OCI-LY7 (cell line): ENCODE measurements at regions not wholly inside any gene's neighbourhood (a gene's known extent, or its start where the extent isn't known, plus 50 kb on each side); places are given as distances from the start of the nearest gene placed in this dataset.

Source experiments
- BruUV-seq: library from RNA; stranded (reverse); fragments of 400-500 nt; replicated peaks from 2 replicates; lab custom pipeline; 2021; lab: Mats Ljungman, UMichigan
- CTCF ChIA-PET: fragments of 300-600 bp; sonication (Branson Sonifier 250); formaldehyde crosslinking; loops from one replicate; lab custom pipeline; 2022; ENCODE audit warnings: antibody characterized with exemption; ENCODE audit not compliant: unreplicated experiment; lab: Charles Lee
- POLR2A ChIA-PET: fragments of 300-600 bp; sonication (Branson Sonifier 250); formaldehyde crosslinking; loops from one replicate; lab custom pipeline; 2022; ENCODE audit warnings: antibody characterized with exemption; lab: Charles Lee
- DNase-seq: peaks from one replicate; pipeline ENCODE4 v3.0.0-alpha.2; 2015; ENCODE audit warnings: low spot score
- H2AFZ ChIP-seq: fragments of 200-600 bp; sonication (generic), shearing (Covaris generic); 2 replicates; pipeline ENCODE4 v1.6.1; 2014; ENCODE audit warnings: mild to moderate bottlenecking, antibody characterized with exemption, low read length, moderate library complexity
- H3K27ac ChIP-seq: fragments of 200-600 bp; sonication (generic); 2 replicates; pipeline ENCODE4 v1.5.1; 2014; ENCODE audit warnings: mixed run types, low read depth, mild to moderate bottlenecking, moderate library complexity, low read length, inconsistent platforms; ENCODE audit not compliant: poor library complexity, severe bottlenecking
- H3K36me3 ChIP-seq: fragments of 200-600 bp; sonication (generic); 2 replicates; pipeline ENCODE4 v1.6.1; 2014; ENCODE audit warnings: mild to moderate bottlenecking, antibody characterized with exemption, low read length, moderate library complexity, mixed read lengths; ENCODE audit not compliant: insufficient read depth
- H3K4me1 ChIP-seq: fragments of 200-600 bp; sonication (generic); 2 replicates; pipeline ENCODE4 v1.5.1; 2014; ENCODE audit warnings: mild to moderate bottlenecking, low read length; ENCODE audit not compliant: insufficient read depth, poor library complexity, severe bottlenecking
- H3K4me2 ChIP-seq: fragments of 200-600 bp; sonication (generic); 2 replicates; pipeline ENCODE4 v1.6.1; 2014; ENCODE audit warnings: mild to moderate bottlenecking, low read length
- H3K4me3 ChIP-seq: fragments of 200-600 bp; sonication (generic); 2 replicates; pipeline ENCODE4 v1.5.1; 2014; ENCODE audit warnings: mild to moderate bottlenecking, low read depth, low read length; ENCODE audit not compliant: poor library complexity, severe bottlenecking
- H3K79me2 ChIP-seq: fragments of 200-600 bp; sonication (generic); 2 replicates; pipeline ENCODE4 v1.6.1; 2016; ENCODE audit warnings: low read depth, mild to moderate bottlenecking, low read length, moderate library complexity, mixed read lengths; ENCODE audit not compliant: insufficient read depth
- H3K9me2 ChIP-seq: fragments of 200-600 bp; sonication (generic); 2 replicates; pipeline ENCODE4 v1.6.1; 2016; ENCODE audit warnings: mild to moderate bottlenecking, low read length, mixed read lengths; ENCODE audit not compliant: insufficient read depth
- H3K9me3 ChIP-seq: fragments of 200-600 bp; sonication (generic); 2 replicates; pipeline ENCODE4 v1.6.1; 2014; ENCODE audit warnings: mild to moderate bottlenecking, mixed run types, low read length, mixed read lengths
- H4K20me1 ChIP-seq: fragments of 200-600 bp; sonication (generic); 2 replicates; pipeline ENCODE4 v1.6.1; 2014; ENCODE audit warnings: mild to moderate bottlenecking, antibody characterized with exemption, low read length, moderate library complexity, mixed read lengths; ENCODE audit not compliant: insufficient read depth
- EZH2phosphoT487 ChIP-seq: fragments of 200-600 bp; sonication (generic); IDR thresholded peaks from 2 replicates; pipeline ENCODE4 v1.6.1; 2018; ENCODE audit warnings: low read depth, borderline replicate concordance, mild to moderate bottlenecking, mixed run types, antibody characterized with exemption, low read length, moderate library complexity, mixed read lengths
- intact Hi-C: fragments of 100-400 bp; cut with micrococcal nuclease; formaldehyde crosslinking; loops from one replicate; pipeline ENCODE4 v1.10.0; 2022; ENCODE audit not compliant: unreplicated experiment
- TF ChIP-seq, protein P1 (sequence below): fragments of 200-600 bp; sonication (generic); conservative IDR thresholded peaks from 2 replicates; pipeline ENCODE4 v1.5.1; 2014; ENCODE audit warnings: mild to moderate bottlenecking, antibody characterized with exemption, low read length, moderate library complexity, mixed read lengths

DNA sequence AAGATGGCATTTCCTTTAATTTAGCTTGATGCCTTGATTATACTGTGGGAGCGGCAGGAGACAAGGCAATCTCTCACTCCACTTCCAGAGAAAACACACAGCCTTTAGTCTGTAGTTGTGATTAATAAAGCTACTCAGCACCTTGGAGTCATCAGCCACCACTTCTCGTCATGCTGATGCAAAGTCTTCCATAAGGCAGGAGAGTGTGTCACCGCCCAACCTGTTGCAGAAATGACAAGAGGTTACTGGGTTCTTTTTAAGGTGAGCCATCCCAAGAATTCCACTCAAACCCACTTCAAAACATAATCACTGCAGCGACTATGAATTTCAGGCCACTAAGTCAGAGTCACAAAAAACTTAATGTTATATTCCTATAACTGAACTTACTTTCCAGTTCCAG lies 223.9 kb upstream of the TOX3 start:
- Histone ChIP-seq H3K27ac (no peak overlapping the region), H3K4me2 (no peak overlapping the region), H3K4me3 (no peak overlapping the region), H2AFZ (no peak overlapping the region), H3K9me2 (no peaks in the 10 kb centered on the region), H4K20me1 (no peaks in the 10 kb centered on the region), H3K79me2 (no peaks in the 10 kb centered on the region), H3K9me3 (no peaks in the 10 kb centered on the region), H3K4me1 (no peaks in the 10 kb centered on the region), H3K36me3 (no peaks in the 10 kb centered on the region)
- BruUV-seq, result no TSS peak
- no peak for DNase-seq
- ChIA-PET CTCF (no interaction called here), POLR2A (no interaction called here)
- intact Hi-C loops, result no loop called here
- TF ChIP-seq, protein P1, sequence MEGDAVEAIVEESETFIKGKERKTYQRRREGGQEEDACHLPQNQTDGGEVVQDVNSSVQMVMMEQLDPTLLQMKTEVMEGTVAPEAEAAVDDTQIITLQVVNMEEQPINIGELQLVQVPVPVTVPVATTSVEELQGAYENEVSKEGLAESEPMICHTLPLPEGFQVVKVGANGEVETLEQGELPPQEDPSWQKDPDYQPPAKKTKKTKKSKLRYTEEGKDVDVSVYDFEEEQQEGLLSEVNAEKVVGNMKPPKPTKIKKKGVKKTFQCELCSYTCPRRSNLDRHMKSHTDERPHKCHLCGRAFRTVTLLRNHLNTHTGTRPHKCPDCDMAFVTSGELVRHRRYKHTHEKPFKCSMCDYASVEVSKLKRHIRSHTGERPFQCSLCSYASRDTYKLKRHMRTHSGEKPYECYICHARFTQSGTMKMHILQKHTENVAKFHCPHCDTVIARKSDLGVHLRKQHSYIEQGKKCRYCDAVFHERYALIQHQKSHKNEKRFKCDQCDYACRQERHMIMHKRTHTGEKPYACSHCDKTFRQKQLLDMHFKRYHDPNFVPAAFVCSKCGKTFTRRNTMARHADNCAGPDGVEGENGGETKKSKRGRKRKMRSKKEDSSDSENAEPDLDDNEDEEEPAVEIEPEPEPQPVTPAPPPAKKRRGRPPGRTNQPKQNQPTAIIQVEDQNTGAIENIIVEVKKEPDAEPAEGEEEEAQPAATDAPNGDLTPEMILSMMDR, result no peak
- TF ChIP-seq EZH2phosphoT487, result no peak

DNA sequence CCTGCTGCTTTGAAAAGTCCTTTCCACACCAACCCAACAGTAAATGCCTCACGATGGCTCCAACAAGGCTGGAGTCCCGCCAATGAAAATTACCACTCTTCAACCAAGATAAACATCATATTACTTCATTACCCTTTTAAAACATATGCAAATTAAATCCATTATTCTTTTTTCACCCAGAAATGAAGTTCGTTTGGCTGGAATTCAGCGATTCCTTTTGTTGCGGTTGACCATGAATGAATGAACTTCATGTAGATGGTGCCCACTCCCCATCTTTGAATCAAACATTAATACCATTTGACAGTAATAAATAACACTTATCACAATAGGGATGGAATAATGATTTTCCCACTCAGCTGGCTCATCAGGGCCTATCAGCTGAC lies 211.5 kb upstream of the TOX3 start:
- Histone ChIP-seq H3K4me1 (no peaks in the 10 kb centered on the region), H3K4me2 (no peak overlapping the region), H2AFZ (no peak overlapping the region), H3K79me2 (no peaks in the 10 kb centered on the region), H4K20me1 (no peaks in the 10 kb centered on the region), H3K4me3 (no peak overlapping the region), H3K27ac (no peak overlapping the region), H3K9me2 (no peaks in the 10 kb centered on the region), H3K9me3 (no peaks in the 10 kb centered on the region), H3K36me3 (no peaks in the 10 kb centered on the region)
- DNase-seq, result no peak
- ChIA-PET CTCF (no interaction called here), POLR2A (no interaction called here)
- intact Hi-C loops, result no loop called here
- no TSS peak for BruUV-seq
- TF ChIP-seq, protein P1, result no peak
- no peak for TF ChIP-seq EZH2phosphoT487

DNA sequence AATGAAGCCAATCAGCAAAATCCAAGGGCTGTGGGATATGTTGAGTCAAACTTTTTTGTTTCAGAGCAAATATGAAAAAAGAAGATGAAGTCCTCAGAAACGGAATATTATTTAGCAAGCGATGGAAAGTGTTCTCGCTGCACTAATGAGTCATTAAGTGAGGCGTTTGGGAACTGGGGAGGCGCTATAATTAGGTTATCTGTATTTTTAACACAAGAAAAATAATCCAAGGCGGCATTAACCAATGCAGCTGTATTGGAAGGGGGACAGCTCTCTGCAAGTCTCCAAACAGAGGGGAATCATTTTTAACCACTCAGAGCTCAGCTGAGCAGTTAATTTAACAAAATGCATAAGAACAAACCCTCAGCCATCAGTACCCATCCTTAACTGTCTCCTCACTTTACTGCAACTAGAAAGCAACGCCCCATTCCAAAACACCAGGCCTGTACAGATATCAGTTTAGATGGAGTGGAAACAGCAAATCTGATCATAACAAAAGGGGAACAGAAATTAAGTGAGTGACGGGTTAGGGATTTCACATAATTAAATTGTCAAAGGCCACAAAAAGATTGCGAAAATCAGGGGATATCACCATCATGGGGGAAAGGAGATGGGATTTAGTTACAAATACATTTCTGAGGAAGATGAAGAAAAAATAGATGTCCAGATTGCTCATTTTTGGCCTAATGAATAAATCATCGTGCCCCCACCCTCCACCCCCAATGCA lies 211.0 kb upstream of the TOX3 start:
- TF ChIP-seq, protein P1, result no peak
- no peak for TF ChIP-seq EZH2phosphoT487
- intact Hi-C loops, result no loop called here
- DNase-seq, result no peak
- BruUV-seq, result no TSS peak
- H3K27ac ChIP-seq, result no peak overlapping the region
- H3K36me3 ChIP-seq, result no peaks in the 10 kb centered on the region
- no peaks in the 10 kb centered on the region for H4K20me1 ChIP-seq
- CTCF ChIA-PET, result no interaction called here
- H3K4me2 ChIP-seq, result no peak overlapping the region
- no peak overlapping the region for H3K4me3 ChIP-seq
- POLR2A ChIA-PET, result no interaction called here
- no peaks in the 10 kb centered on the region for H3K9me2 ChIP-seq
- H3K4me1 ChIP-seq, result no peaks in the 10 kb centered on the region
- H3K79me2 ChIP-seq, result no peaks in the 10 kb centered on the region
- no peaks in the 10 kb centered on the region for H3K9me3 ChIP-seq
- no peak overlapping the region for H2AFZ ChIP-seq
